Ascending aorta (tissue), 2 donors: ENCODE measurements at regions not wholly inside any gene's neighbourhood (a gene's known extent, or its start where the extent isn't known, plus 50 kb on each side); places are given as distances from the start of the nearest gene placed in this dataset.

Experiments used
- DNase-seq, 2 donors: peaks; one replicate each; pipeline ENCODE4 v3.0.0-alpha.2; 2019; ENCODE audit warnings: low spot score in 2 of 2
- H3K27ac ChIP-seq, 2 donors: fragments of 200-600 bp; sonication (generic); one replicate each; pipeline ENCODE4 v1.5.1; 2016 to 2017; ENCODE audit warnings: mild to moderate bottlenecking in 1 of 2
- H3K27me3 ChIP-seq: fragments of 200-600 bp; sonication (generic); one replicate; pipeline ENCODE4 v1.5.1; 2017
- H3K36me3 ChIP-seq, 2 donors: fragments of 200-600 bp; sonication (generic); one replicate each; pipeline ENCODE4 v1.5.1; 2016
- H3K4me1 ChIP-seq, 2 donors: fragments of 200-600 bp; sonication (generic); one replicate each; pipeline ENCODE4 v1.5.1; 2016 to 2017; ENCODE audit warnings: mild to moderate bottlenecking in 1 of 2
- H3K4me3 ChIP-seq, 2 donors: fragments of 200-600 bp; sonication (generic); one replicate each; pipeline ENCODE4 v1.5.1; 2016 to 2017; ENCODE audit warnings: mild to moderate bottlenecking in 1 of 2
- H3K9me3 ChIP-seq, 2 donors: fragments of 200-600 bp; sonication (generic); one replicate each; pipeline ENCODE4 v1.5.1; 2016
- CTCF ChIP-seq, 3 experiments: fragments of 200-600 bp in 2 of 3; fragments of 450-650 bp in 1 of 3; sonication (generic) in 2 of 3; IDR thresholded peaks; one replicate each; pipeline ENCODE4 v1.5.1; 2016 to 2019; ENCODE audit warnings: antibody characterized with exemption in 3 of 3, mild to moderate bottlenecking in 1 of 3, moderate library complexity in 1 of 3
- intact Hi-C: fragments of 100-400 bp; cut with DNase I; formaldehyde crosslinking; loops from one replicate; pipeline ENCODE4 v1.15.1; 2023

DNA sequence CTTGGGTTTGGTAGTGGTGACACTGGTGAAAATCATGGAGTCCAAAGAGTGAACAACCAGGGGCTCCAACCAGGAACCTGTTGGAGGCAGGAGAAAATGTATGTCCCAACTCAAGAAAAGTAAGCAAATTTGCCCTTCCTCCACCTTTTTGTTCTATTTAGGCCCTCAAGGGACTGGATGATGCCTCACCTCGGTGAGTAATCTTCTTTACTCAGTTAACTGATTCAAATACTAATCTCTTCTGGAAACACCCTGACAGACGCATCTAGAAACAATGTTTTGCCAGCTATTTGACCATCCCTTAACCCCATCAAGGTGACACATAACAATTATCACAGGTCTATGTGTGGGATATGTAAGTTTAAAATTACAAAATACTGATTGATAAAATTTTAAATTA, 272.4 kb upstream of the FOXG1 start:
- no peak for TF ChIP-seq CTCF (IDR thresholded peaks at IDR 0.05)
- H3K4me3 ChIP-seq, result no peak overlapping the region
- H3K27ac ChIP-seq, result no peak overlapping the region
- H3K4me1 ChIP-seq, result no peaks in the 10 kb centered on the region
- DNase-seq, result no peak
- H3K27me3 ChIP-seq, result no peaks in the 10 kb centered on the region
- H3K36me3 ChIP-seq, result no peaks in the 10 kb centered on the region
- no peaks in the 10 kb centered on the region for H3K9me3 ChIP-seq
- intact Hi-C loops, result no loop called here

GRCh38 chr14:28496364-28496763, 270.2 kb upstream of the FOXG1 start:
- DNase-seq, result no peak
- no peak for TF ChIP-seq CTCF (IDR thresholded peaks at IDR 0.05)
- H3K27ac ChIP-seq, result no peak overlapping the region
- H3K4me3 ChIP-seq, result no peak overlapping the region
- no peaks in the 10 kb centered on the region for H3K36me3 ChIP-seq
- H3K27me3 ChIP-seq, result no peaks in the 10 kb centered on the region
- H3K4me1 ChIP-seq, result no peaks in the 10 kb centered on the region
- intact Hi-C loops, result no loop called here
- no peaks in the 10 kb centered on the region for H3K9me3 ChIP-seq

- Histone ChIP-seq H3K36me3 (no peaks in the 10 kb centered on the region), H3K4me1 (no peaks in the 10 kb centered on the region), H3K27ac (no peak overlapping the region), H3K4me3 (no peak overlapping the region), H3K9me3 (no peaks in the 10 kb centered on the region), H3K27me3 (no peaks in the 10 kb centered on the region)
- no peak for TF ChIP-seq CTCF (IDR thresholded peaks at IDR 0.05)
- intact Hi-C loops, result no loop called here
- DNase-seq, result no peak
Measured at GRCh38 chr14:28502517-28502916, 264.1 kb upstream of the FOXG1 start.

DNA sequence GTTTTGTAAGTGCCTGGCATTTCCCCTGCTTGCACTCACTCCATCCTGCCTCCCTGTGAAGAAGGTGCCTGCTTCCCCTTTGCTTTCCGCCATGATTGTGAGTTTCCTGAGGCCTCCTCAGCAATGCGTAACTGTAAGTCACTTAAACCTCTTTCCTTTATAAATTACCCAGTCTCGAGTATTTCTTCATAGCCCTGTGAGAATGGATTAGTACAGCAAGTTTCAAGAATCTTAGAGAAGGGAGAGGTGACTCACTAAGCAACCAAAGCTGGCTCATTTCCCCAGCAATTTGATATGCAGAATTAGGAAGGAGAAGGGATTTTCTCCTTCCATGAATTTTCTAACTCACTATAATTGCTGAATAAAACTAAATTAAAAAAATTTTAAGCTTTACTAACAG, 251.0 kb upstream of the FOXG1 start:
- no peak for DNase-seq
- Histone ChIP-seq H3K4me1 (no peaks in the 10 kb centered on the region), H3K36me3 (no peaks in the 10 kb centered on the region), H3K27me3 (no peaks in the 10 kb centered on the region), H3K9me3 (no peaks in the 10 kb centered on the region), H3K27ac (no peak overlapping the region), H3K4me3 (no peak overlapping the region)
- no peak for TF ChIP-seq CTCF (IDR thresholded peaks at IDR 0.05)
- intact Hi-C loops, result no loop called here

- intact Hi-C loops, result no loop called here
- DNase-seq, result no peak
- Histone ChIP-seq H3K4me3 (no peak overlapping the region), H3K27ac (no peak overlapping the region), H3K27me3 (no peaks in the 10 kb centered on the region), H3K9me3 (no peaks in the 10 kb centered on the region), H3K36me3 (no peaks in the 10 kb centered on the region), H3K4me1 (no peaks in the 10 kb centered on the region)
- TF ChIP-seq CTCF (IDR thresholded peaks at IDR 0.05), result no peak
Measured at GRCh38 chr14:28536889-28537288, 229.7 kb upstream of the FOXG1 start.

DNA sequence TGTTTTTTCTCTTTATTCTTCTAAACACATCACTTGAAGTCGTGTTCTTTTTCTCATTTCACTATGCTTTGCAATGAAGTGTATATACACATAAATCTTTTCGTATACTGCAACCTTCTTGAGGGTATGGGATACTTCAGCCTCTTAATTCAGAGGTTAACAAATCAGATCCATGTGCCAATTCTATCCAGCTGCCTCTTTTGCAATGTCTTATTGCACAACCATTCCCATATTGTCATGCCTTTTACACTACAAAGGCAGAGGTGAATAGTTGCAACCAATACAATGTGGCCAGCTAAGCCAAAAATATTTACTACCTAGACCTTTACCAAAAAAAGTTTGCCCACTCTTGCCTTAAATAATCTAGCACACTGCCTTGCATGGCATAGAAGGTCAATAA, 224.5 kb upstream of the FOXG1 start:
- intact Hi-C loops, result no loop called here
- Histone ChIP-seq H3K36me3 (no peaks in the 10 kb centered on the region), H3K4me1 (no peaks in the 10 kb centered on the region), H3K9me3 (no peaks in the 10 kb centered on the region), H3K27me3 (no peaks in the 10 kb centered on the region), H3K4me3 (no peak overlapping the region), H3K27ac (no peak overlapping the region)
- no peak for TF ChIP-seq CTCF (IDR thresholded peaks at IDR 0.05)
- DNase-seq, result no peak
